HL-60 (cell line): ENCODE measurements at regions not wholly inside any gene's neighbourhood (a gene's known extent, or its start where the extent isn't known, plus 50 kb on each side); places are given as distances from the start of the nearest gene placed in this dataset.

ENCODE experiments used
- CTCF ChIP-seq: IDR thresholded peaks from one replicate; pipeline ENCODE4 v1.5.1; 2011; ENCODE audit warnings: low read length, control low read depth, inconsistent platforms; ENCODE audit not compliant: insufficient read depth
- POLR2AphosphoS5 ChIP-seq: IDR thresholded peaks from 2 replicates; pipeline ENCODE4 v1.6.1; 2012; ENCODE audit warnings: low read depth
- REST ChIP-seq: IDR thresholded peaks from 2 replicates; pipeline ENCODE4 v1.6.1; 2012; ENCODE audit warnings: low read depth; ENCODE audit not compliant: insufficient replicate concordance

- TF ChIP-seq CTCF (no peak), REST (no peak), POLR2AphosphoS5 (no peak)
These were observed 69.1 kb upstream of the TINAGL1 start for GRCh38 chr1:31507221-31507620.
